ENCODE measurements at regions not wholly inside any gene's neighbourhood (a gene's known extent, or its start where the extent isn't known, plus 50 kb on each side); places are given as distances from the start of the nearest gene placed in this dataset.

- TF ChIP-seq POLR2A (IDR thresholded peaks at IDR 0.05; ENCODE audit: low read depth, low read length) = no peak
- TF ChIP-seq GABPA (IDR thresholded peaks at IDR 0.05; ENCODE audit: low read depth) = no peak
- no peak for TF ChIP-seq ZNF274 (IDR thresholded peaks at IDR 0.05; ENCODE audit: insufficient read depth, insufficient read length)
- TF ChIP-seq ELK1 (IDR thresholded peaks at IDR 0.05; ENCODE audit: low read depth, low read length) = no peak
- TF ChIP-seq USF1 (IDR thresholded peaks at IDR 0.05; ENCODE audit: borderline replicate concordance, extremely low read length, insufficient read depth, low read depth, low read length) = no peak
Measured at GRCh38 chr12:69039911-69040310, 106.9 kb upstream of the CPM start.
